Stimulated activated naive CD8-positive, alpha-beta T cell treated with anti-CD3 and anti-CD28 coated beads, Interleukin-15, Interleukin-2, amounts not matched to agents 100 U/mL and 50 U/mL, for 24 hours (primary cell): ENCODE measurements at regions not wholly inside any gene's neighbourhood (a gene's known extent, or its start where the extent isn't known, plus 50 kb on each side); places are given as distances from the start of the nearest gene placed in this dataset.
A peak's percentile ranks its signal among the peaks of the same experiment; 100 is the strongest.
"Not testable (repeated sequence)": the region's sequence is repeated elsewhere in the genome, so short reads cannot be mapped to it uniquely, and the experiment has no call there.

ENCODE experiments used
- ATAC-seq: fragments of 150-1000 bp; cut with Tn5 transposase; one replicate; pipeline ENCODE4 v1.10.0; 2021
- DNase-seq: peaks from one replicate; pipeline ENCODE4 v3.0.0; 2021

DNA sequence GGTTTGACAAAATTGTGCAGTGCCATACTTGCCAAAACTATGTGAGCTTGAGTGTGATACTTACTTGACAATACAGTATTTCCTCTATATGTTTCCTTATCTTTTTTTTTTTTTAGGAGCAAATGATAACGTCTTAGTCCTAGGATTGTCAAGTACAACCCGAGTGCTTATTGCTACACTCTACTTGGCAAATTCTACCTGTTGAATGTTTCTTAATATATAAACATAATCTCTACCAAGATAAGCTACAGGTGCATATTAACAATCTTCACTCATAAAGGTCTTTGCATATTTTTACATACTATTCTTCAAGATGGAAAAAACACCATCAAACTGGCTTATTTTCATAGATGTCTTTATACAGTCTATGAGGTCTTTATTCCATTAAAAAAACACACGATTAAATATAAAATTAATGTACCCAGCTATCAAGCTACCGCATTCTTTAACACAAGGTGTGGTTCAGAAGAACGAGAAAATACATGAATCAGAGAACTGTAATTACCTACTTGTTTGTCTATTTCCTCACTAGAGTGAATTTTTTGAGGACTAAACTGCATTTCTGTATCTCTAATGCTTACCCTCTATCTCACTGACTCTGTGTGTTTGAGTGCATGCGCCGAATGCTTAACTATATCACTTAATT lies 76.1 kb upstream of the PDSS1 start:
- DNase-seq = no peak
- ATAC-seq = no peak

DNA sequence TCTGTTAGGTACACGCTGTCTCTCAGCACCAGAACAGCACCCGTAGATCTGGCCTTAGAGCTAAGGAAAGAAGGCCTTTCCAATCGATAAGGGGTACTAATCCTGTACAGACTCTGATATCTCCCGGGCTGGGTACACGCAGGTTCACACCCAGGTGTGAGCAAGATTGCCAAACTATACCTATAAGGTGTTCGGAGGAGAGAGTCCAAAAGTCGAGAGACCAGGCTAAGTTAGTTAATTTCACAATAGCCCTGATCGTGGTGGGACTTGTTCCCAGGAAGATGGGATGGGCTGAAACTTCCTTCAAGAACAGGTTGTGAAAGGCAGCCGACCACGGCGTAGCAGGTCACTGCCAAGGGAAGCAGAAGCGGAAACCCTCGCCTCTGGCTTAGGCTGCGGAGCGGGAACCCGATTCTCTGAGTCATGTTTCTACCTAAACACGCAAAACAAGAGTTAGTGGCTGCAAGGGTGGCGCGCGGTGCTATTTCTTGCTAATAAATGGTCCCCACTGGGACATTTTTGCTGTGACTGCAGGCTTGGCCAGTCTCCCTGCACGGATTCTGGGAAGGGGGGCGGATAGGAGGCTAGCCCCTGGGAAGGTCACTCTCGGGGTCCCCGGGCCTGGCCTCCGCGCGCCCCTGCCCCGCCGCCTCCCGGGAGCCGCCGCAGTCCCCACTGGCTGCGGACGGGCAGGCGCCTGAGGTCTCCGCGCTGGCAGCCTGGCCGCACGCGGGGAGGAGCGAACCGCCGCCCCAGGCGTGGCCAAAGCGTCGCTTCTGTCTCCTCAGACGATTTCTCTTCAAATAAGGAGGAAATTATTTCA lies 75.4 kb upstream of the PDSS1 start:
- ATAC-seq = peak; percentile 55
- peak; percentile 36 for DNase-seq

DNA sequence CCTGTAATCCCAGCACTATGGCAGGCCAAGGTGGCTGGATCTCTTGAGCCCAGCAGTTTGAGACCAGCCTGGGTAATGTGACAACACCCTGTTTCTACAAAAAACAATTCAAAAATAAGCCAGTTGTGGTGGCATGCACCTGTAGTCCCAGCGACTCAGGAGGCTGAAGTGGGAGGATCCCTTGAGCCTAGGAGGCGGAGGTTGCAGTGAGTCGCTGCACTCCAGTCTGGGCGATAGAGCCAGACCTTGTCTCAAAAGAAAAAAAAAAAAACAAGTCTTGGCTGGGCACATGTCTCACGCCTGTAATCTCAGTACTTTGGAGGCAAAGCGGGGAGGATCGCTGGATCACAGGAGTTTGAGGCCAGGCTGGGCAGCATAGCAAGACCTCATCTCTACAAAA lies 74.6 kb upstream of the PDSS1 start:
- DNase-seq = no peak
- ATAC-seq = no peak

DNA sequence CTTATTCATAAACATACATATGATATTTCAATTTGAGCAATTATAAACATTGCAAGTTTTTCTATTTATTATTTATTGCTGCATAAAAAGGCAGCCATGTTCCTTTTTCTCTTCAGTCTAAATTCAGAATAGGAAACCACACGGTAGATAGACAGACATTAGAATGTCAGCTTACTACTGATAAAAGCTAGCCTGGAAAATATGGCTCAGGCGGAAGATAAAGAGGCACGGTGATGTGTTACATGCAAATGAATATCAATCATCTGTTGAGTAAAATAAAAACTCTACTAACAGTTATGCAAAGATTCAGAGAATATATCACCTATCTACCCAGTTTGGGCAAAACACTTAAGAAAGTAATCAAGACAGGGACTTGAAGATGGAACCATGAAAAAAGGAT lies 73.5 kb upstream of the PDSS1 start:
- ATAC-seq (peak; percentile 58), DNase-seq (no peak)

DNA sequence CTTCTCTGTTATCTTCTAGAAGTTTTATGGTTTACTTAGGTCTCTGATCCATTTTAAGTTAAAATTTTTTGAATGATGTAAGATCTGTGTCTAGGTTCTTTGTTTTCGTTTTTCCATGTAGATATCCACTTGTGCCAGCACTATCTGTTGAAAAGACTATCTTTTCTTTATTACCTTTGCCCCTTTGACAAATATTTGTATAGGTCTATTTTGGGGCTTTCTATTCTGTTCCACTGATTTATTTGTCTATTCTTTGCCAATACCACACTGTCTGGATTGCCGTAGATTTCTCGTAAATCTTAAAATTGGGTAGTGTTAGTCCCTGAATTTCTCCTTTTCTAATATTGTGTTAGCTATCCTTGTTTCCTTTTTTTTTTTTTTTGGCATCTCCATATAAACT lies 71.4 kb upstream of the PDSS1 start:
- ATAC-seq (no peak), DNase-seq (no peak)

DNA sequence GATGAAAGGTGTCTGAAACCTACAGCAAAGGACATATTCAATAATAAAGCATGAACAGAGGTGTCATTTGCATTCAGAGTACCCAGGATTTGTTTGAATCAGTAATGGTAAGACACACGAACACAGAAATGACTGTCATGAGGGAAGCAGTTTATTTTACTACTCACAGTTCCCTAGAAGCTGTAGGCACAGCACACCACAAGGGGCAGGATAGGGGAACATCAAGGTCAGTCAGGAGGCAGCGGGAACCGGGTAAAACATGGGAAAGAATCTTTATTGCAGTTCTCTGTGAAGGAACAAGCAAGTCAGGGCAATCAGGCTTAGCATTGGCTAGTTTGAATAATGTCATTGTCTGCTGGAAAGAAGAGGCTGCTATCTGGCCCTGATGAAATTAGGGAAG lies 70.2 kb upstream of the PDSS1 start:
- DNase-seq (no peak), ATAC-seq (no peak)

DNA sequence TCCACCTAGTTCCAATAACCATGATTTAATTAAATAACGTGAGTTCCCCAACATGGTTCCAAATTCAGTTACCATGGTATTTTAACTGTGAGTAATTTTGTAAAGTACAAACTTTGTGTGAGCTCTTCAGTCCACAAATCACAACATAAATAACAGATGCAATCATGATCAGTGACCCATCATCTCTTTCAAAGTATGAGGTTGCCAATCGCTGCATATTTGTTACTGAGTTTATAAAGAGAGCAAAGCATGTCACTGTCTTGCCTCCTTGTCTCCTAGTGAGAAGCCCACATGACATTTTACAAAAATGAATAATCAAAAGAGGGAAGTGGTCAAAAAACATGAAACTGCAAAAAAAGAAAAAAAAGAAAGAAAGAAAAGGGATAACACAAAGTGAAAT lies 69.1 kb upstream of the PDSS1 start:
- DNase-seq (no peak), ATAC-seq (no peak)

DNA sequence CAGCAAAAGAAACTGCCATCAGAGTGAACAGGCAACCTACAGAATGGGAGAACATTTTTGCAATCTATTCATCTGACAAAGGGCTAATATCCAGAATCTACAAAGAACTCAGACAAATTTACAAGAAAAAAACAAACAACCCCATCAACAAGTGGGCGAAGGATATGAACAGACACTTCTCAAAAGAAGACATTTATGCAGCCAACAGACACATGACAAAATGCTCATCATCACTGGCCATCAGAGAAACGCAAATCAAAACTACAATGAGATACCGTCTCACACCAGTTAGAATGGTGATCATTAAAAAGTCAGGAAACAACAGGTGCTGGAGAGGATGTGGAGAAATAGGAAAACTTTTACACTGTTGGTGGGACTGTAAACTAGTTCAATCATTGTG lies 65.3 kb upstream of the PDSS1 start:
- DNase-seq, ATAC-seq: not testable (repeated sequence)

DNA sequence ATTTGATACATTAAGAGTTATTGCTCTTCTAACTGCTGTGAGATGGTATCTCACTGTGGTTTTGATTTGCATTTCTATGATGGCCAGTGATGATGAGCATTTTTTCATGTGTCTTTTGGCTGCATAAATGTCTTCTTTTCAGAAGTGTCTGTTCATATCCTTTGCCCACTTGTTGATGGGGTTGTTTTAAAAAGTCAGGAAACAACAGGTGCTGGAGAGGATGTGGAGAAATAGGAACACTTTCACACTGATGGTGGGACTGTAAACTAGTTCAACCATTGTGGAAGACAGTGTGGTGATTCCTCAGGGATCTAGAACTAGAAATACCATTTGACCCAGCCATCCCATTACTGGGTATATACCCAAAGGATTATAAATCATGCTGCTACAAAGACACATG lies 63.4 kb upstream of the PDSS1 start:
- not testable (repeated sequence) for ATAC-seq, DNase-seq

DNA sequence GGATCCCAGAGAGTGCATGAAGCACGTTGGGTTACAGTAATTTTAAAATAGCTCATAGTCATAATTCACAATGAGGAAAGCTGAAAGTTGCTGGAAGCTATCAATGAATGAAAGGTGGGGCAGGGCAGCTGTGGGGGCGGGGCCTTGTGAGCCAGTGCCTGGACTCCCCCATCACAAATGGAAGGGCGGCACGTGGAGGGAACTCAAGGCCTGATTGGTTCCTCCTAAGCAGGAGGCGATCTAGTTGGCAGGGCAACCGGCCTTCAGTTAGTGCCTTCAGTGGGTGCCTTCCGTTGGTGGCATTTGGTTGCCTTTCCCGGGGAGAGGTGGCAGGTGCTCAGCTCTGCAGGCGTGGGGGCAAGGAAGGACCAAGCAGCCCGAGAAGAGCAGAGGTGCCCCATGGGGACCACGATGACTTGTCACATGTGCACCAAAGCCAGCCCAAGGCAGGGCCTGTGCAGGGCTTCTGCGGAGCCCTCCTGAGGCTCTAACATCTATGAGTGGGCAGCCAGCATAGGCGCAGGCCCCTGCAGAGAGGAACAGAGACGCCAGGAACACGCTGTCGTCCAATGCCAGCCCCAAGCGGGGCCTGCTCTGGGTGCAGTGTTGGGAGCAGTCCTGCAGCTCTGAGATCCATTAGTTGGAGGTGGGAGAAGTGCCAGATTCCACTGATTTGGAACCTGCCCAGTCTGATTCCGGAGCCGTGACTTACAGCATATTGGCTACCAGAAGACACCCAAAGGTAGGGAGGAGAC lies 59.8 kb upstream of the PDSS1 start:
- DNase-seq (no peak), ATAC-seq (no peak)

DNA sequence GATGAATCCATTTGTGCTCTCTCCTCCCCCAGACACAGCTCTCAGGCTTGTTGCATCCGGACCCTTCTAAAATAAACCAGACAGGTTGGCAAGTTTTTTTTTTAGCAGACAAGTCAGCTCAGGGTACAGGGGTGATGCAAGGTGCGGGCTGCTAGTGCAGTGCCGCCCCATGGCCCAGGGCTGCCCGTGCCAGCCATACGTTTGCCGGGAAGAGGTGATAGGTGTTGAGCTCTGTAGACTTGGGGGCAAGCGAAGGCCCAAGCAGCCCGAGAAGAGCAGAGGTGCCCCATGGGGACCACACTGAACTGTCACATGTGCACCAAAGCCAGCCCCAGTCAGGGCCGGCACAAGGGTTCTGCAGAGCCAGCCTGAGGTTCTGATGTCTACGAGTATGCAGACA lies 57.1 kb upstream of the PDSS1 start:
- DNase-seq (no peak), ATAC-seq (no peak)

DNA sequence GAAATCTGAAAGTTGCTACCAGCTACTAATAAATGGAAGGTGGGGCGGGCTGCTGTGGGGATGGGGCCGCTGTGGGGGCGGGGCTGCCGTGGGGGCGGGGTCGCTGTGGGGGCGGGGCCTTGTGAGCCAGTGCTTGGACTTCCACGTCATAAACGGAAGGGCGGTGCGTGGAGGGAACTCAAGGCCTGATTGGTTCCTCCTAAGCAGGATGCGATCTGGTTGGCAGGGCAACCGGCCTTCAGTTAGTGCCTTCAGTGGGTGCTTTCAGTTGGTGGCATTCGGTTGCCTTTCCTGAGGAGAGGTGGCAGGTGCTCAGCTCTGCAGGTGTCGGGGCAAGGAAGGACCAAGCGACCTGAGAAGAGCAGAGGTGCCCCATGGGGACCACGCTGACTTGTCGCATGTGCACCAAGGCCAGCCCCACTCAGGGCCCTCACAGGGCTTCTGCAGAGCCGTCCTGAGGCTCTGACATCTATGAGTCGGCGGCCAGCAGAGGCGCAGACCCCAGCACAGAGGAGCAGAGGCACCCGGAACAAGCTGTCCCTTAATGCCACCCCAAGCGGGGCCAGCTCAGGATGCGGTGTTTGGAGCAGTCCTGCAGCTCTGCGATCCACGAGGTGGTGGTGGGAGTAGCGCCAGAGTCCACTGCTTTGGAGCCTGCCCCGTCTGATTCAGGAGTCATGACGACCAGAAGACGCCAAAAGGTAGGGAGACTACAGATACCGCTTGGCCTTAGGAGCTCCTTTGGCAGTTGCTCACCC lies 54.4 kb upstream of the PDSS1 start:
- no peak for ATAC-seq
- DNase-seq = no peak

DNA sequence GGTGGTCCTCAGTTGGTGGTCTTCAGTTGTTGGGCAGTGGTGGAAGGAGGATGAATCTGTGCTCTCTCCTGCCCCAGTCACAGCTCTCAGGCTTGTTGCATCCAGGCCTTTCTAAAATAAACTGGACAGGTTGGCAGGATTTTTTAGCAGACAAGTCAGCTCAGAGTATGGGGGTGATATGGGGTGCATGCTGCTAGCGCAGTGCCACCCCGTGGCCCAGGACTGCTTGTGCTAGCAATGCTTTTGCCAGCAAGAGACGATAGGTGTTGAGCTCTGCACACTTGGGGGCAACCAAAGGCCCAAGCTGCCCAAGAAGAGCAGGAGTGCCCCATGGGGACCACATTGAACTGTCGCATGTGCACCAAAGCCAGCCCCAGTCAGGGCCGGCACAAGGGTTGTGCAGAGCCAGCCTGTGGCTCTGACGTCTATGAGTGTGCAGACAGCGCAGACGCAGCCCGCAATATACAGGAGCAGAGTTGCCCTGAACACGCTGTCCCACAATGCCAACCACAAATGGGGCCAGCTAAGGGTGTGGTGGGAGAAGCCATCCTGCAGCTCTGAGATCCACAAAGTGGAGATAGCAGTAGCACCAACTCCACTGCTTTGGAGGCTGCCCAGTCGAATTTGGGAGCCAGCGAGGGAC lies 49.8 kb upstream of the PDSS1 start:
- DNase-seq = no peak
- no peak for ATAC-seq
